OCI-LY7 (cell line): ENCODE measurements at regions not wholly inside any gene's neighbourhood (a gene's known extent, or its start where the extent isn't known, plus 50 kb on each side); places are given as distances from the start of the nearest gene placed in this dataset.

Experiments
- BruUV-seq: library from RNA; stranded (reverse); fragments of 400-500 nt; replicated peaks from 2 replicates; lab custom pipeline; 2021; lab: Mats Ljungman, UMichigan
- CTCF ChIA-PET: fragments of 300-600 bp; sonication (Branson Sonifier 250); formaldehyde crosslinking; loops from one replicate; lab custom pipeline; 2022; ENCODE audit warnings: antibody characterized with exemption; ENCODE audit not compliant: unreplicated experiment; lab: Charles Lee
- POLR2A ChIA-PET: fragments of 300-600 bp; sonication (Branson Sonifier 250); formaldehyde crosslinking; loops from one replicate; lab custom pipeline; 2022; ENCODE audit warnings: antibody characterized with exemption; lab: Charles Lee
- DNase-seq: peaks from one replicate; pipeline ENCODE4 v3.0.0-alpha.2; 2015; ENCODE audit warnings: low spot score
- H2AFZ ChIP-seq: fragments of 200-600 bp; sonication (generic), shearing (Covaris generic); 2 replicates; pipeline ENCODE4 v1.6.1; 2014; ENCODE audit warnings: mild to moderate bottlenecking, antibody characterized with exemption, low read length, moderate library complexity
- H3K27ac ChIP-seq: fragments of 200-600 bp; sonication (generic); 2 replicates; pipeline ENCODE4 v1.5.1; 2014; ENCODE audit warnings: mixed run types, low read depth, mild to moderate bottlenecking, moderate library complexity, low read length, inconsistent platforms; ENCODE audit not compliant: poor library complexity, severe bottlenecking
- H3K36me3 ChIP-seq: fragments of 200-600 bp; sonication (generic); 2 replicates; pipeline ENCODE4 v1.6.1; 2014; ENCODE audit warnings: mild to moderate bottlenecking, antibody characterized with exemption, low read length, moderate library complexity, mixed read lengths; ENCODE audit not compliant: insufficient read depth
- H3K4me1 ChIP-seq: fragments of 200-600 bp; sonication (generic); 2 replicates; pipeline ENCODE4 v1.5.1; 2014; ENCODE audit warnings: mild to moderate bottlenecking, low read length; ENCODE audit not compliant: insufficient read depth, poor library complexity, severe bottlenecking
- H3K4me2 ChIP-seq: fragments of 200-600 bp; sonication (generic); 2 replicates; pipeline ENCODE4 v1.6.1; 2014; ENCODE audit warnings: mild to moderate bottlenecking, low read length
- H3K4me3 ChIP-seq: fragments of 200-600 bp; sonication (generic); 2 replicates; pipeline ENCODE4 v1.5.1; 2014; ENCODE audit warnings: mild to moderate bottlenecking, low read depth, low read length; ENCODE audit not compliant: poor library complexity, severe bottlenecking
- H3K79me2 ChIP-seq: fragments of 200-600 bp; sonication (generic); 2 replicates; pipeline ENCODE4 v1.6.1; 2016; ENCODE audit warnings: low read depth, mild to moderate bottlenecking, low read length, moderate library complexity, mixed read lengths; ENCODE audit not compliant: insufficient read depth
- H3K9me2 ChIP-seq: fragments of 200-600 bp; sonication (generic); 2 replicates; pipeline ENCODE4 v1.6.1; 2016; ENCODE audit warnings: mild to moderate bottlenecking, low read length, mixed read lengths; ENCODE audit not compliant: insufficient read depth
- H3K9me3 ChIP-seq: fragments of 200-600 bp; sonication (generic); 2 replicates; pipeline ENCODE4 v1.6.1; 2014; ENCODE audit warnings: mild to moderate bottlenecking, mixed run types, low read length, mixed read lengths
- H4K20me1 ChIP-seq: fragments of 200-600 bp; sonication (generic); 2 replicates; pipeline ENCODE4 v1.6.1; 2014; ENCODE audit warnings: mild to moderate bottlenecking, antibody characterized with exemption, low read length, moderate library complexity, mixed read lengths; ENCODE audit not compliant: insufficient read depth
- CTCF ChIP-seq: fragments of 200-600 bp; sonication (generic); conservative IDR thresholded peaks from 2 replicates; pipeline ENCODE4 v1.5.1; 2014; ENCODE audit warnings: mild to moderate bottlenecking, antibody characterized with exemption, low read length, moderate library complexity, mixed read lengths
- EZH2phosphoT487 ChIP-seq: fragments of 200-600 bp; sonication (generic); IDR thresholded peaks from 2 replicates; pipeline ENCODE4 v1.6.1; 2018; ENCODE audit warnings: low read depth, borderline replicate concordance, mild to moderate bottlenecking, mixed run types, antibody characterized with exemption, low read length, moderate library complexity, mixed read lengths
- intact Hi-C: fragments of 100-400 bp; cut with micrococcal nuclease; formaldehyde crosslinking; loops from one replicate; pipeline ENCODE4 v1.10.0; 2022; ENCODE audit not compliant: unreplicated experiment

GRCh38 chr5:96335873-96336272 is 97.2 kb downstream of the PCSK1 start:
- no peaks in the 10 kb centered on the region for H3K36me3 ChIP-seq
- ChIA-PET POLR2A (interaction anchor here (1.6 kb wide), 1 partner anchor 464 kb away, joined by 4 read pairs; no protein-coding TSS in a partner anchor), CTCF (interaction anchor here (0.5 kb wide), 1 partner anchor 277 kb away, joined by 3 read pairs; no protein-coding TSS in a partner anchor)
- H3K4me3 ChIP-seq: no peak overlapping the region
- no peak overlapping the region for H3K4me2 ChIP-seq
- no peak overlapping the region for H3K27ac ChIP-seq
- no peak for TF ChIP-seq EZH2phosphoT487
- BruUV-seq: no TSS peak
- no peaks in the 10 kb centered on the region for H3K9me3 ChIP-seq
- H4K20me1 ChIP-seq: no peaks in the 10 kb centered on the region
- no peak overlapping the region for H2AFZ ChIP-seq
- no peaks in the 10 kb centered on the region for H3K9me2 ChIP-seq
- H3K4me1 ChIP-seq: no peaks in the 10 kb centered on the region
- H3K79me2 ChIP-seq: no peaks in the 10 kb centered on the region
- no peak for DNase-seq
- intact Hi-C loops: loop anchor here (1.0 to 10.0 kb wide), 4 partner anchors 374 to 671 kb away; partner anchors contain the start of gene ELL2

DNA sequence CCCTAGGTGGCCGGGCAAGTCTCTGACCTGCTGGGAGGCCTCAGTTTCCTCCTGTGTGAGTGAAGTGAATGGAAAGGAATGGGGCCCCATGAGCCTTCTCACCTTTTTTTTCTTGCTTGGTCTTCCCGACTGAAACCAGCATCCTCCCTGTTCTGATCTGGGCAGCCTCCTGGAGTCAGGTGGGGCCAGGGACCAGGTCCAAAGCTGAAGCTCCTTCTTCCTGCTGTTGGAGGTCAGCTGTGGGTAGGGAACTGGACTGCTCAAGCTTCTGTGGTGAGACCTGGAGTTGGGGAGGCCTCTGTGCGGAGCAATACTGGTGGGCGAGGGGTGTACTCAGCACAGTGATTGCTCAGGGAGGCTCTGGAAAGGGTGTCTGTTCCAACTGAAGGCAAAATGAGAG is 99.7 kb downstream of the PCSK1 start:
- ChIA-PET CTCF (no interaction called here), POLR2A (interaction anchor here (1.1 kb wide), 1 partner anchor 10 kb away, joined by 3 read pairs; no protein-coding TSS in a partner anchor)
- no peaks in the 10 kb centered on the region for H3K36me3 ChIP-seq
- no peaks in the 10 kb centered on the region for H3K79me2 ChIP-seq
- no peak for TF ChIP-seq CTCF
- no peak for TF ChIP-seq EZH2phosphoT487
- DNase-seq: no peak
- intact Hi-C loops: loop anchor here (10.0 kb wide), 1 partner anchor 669 kb away; no protein-coding TSS in a partner anchor
- no peak overlapping the region for H3K27ac ChIP-seq
- no TSS peak for BruUV-seq
- H3K4me1 ChIP-seq: no peaks in the 10 kb centered on the region
- no peak overlapping the region for H2AFZ ChIP-seq
- no peaks in the 10 kb centered on the region for H4K20me1 ChIP-seq
- no peak overlapping the region for H3K4me3 ChIP-seq
- no peaks in the 10 kb centered on the region for H3K9me2 ChIP-seq
- no peaks in the 10 kb centered on the region for H3K9me3 ChIP-seq
- H3K4me2 ChIP-seq: no peak overlapping the region

DNA sequence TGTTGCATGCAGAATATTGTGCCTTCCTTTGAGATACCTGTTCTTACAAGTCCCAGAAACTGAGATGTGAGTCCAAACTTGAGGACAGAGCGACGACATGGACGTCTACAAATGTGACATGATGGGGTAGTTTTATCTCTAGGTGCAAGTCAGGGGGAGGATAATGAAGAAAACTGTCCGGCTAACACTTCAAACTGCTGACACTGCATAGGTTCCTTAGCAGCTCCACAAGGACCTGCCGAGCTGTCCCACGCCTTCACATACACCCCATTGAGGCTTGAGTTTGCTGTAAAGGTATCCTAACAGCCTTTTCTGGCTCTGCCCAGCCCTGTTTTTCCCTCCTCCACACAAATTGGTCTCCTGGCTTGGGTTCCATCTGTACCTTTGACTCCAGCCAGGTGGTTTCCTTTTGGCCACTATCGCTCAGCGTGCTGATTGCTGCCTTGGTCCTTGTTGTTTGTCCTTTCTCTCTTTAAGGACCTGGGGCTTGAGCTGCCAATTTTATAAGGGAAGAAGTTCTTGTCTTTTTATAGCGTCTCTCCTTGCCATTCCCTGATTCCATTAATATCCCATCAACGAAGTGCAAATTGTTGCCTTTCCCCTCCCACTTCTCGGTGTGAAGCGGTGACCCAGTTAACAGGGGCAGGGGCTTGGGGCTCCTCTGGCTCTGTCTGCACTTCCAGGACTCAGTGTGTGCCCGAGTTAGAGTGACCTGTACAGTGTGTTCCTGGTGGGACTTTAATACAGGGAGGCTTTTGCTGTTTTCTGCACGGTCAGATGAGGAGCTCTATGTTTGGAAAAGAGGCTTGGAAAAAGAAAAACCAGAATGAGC is 100.3 kb downstream of the PCSK1 start:
- Histone ChIP-seq H3K4me2 (no peak overlapping the region), H3K27ac (no peak overlapping the region), H3K79me2 (no peaks in the 10 kb centered on the region), H3K9me3 (no peaks in the 10 kb centered on the region), H3K4me1 (no peaks in the 10 kb centered on the region), H4K20me1 (no peaks in the 10 kb centered on the region), H3K4me3 (no peak overlapping the region), H3K36me3 (no peaks in the 10 kb centered on the region), H2AFZ (no peak overlapping the region), H3K9me2 (no peaks in the 10 kb centered on the region)
- POLR2A ChIA-PET: interaction anchor here (1.1 kb wide), 1 partner anchor 9 kb away, joined by 3 read pairs; no protein-coding TSS in a partner anchor
- DNase-seq: no peak
- TF ChIP-seq CTCF (no peak), EZH2phosphoT487 (no peak)
- CTCF ChIA-PET: no interaction called here
- BruUV-seq: no TSS peak
- intact Hi-C loops: loop anchor here (10.0 kb wide), 1 partner anchor 668 kb away; no protein-coding TSS in a partner anchor
